K562 (cell line): ENCODE measurements at regions not wholly inside any gene's neighbourhood (a gene's known extent, or its start where the extent isn't known, plus 50 kb on each side); places are given as distances from the start of the nearest gene placed in this dataset.

Experiments used
- ATAC-seq: fragments of 200-7000 bp; cut with Tn5 transposase; 3 replicates; pipeline ENCODE4 v1.9.1; 2020; ENCODE audit warnings: moderate library complexity
- BruUV-seq: library from RNA; stranded (reverse); fragments of 400-500 nt; replicated peaks from 2 replicates; lab custom pipeline; 2021; lab: Mats Ljungman, UMichigan
- CTCF ChIA-PET: fragments of 300-600 bp; formaldehyde crosslinking; extraction: SDS; loops from one replicate; lab custom pipeline; 2021; ENCODE audit warnings: low intra/inter-chr PET ratio; lab: Yijun Ruan, JAX
- POLR2A ChIA-PET: fragments of 300-600, 350-650 bp; sonication (Branson Sonifier 250); formaldehyde crosslinking; extraction: SDS; loops from one replicate; lab custom pipeline; 2021; ENCODE audit warnings: antibody characterized with exemption, inconsistent platforms; lab: Yijun Ruan, JAX
- DNase-seq, 4 experiments: peaks; one replicate each; pipeline versions ENCODE4 v3.0.0 to v3.0.0-alpha.2; 2011 to 2018; ENCODE audit warnings: low spot score in 3 of 4, mixed read lengths in 3 of 4; ENCODE audit errors: extremely low read depth in 1 of 4
- FAIRE-seq: peaks from 2 replicates; lab custom pipeline; 2011; peaks lifted over from hg19 to GRCh38; lab: Jason Lieb, UNC
- H2AFZ ChIP-seq: 2 replicates; pipeline ENCODE4 v1.6.0; 2011; ENCODE audit warnings: low read depth, low read length, control low read depth, inconsistent platforms
- H3K27ac ChIP-seq: fragments of 200-600 bp; 3 replicates; pipeline ENCODE4 v1.8.0; 2011; ENCODE audit warnings: low read depth, mild to moderate bottlenecking, control low read depth, inconsistent platforms, low read length, moderate library complexity, mixed read lengths; ENCODE audit errors: extremely low read depth
- H3K27me3 ChIP-seq, 2 experiments: fragments of 300-600 bp in 1 of 2; 2 replicates in 1 of 2; 3 replicates in 1 of 2; pipeline versions ENCODE4 v1.6.0 to v1.8.0; 2011; ENCODE audit warnings: inconsistent platforms in 2 of 2, low read length in 2 of 2, mild to moderate bottlenecking in 1 of 2, mixed read lengths in 1 of 2, moderate library complexity in 1 of 2; ENCODE audit not compliant: control insufficient read depth in 2 of 2, insufficient read depth in 2 of 2
- H3K36me3 ChIP-seq: fragments of 300-600 bp; 3 replicates; pipeline ENCODE4 v1.8.0; 2011; ENCODE audit warnings: mild to moderate bottlenecking, low read length, inconsistent platforms; ENCODE audit not compliant: control insufficient read depth, insufficient read depth
- H3K4me1 ChIP-seq, 2 experiments: fragments of 200-600 bp in 1 of 2; replicated peaks in 1 of 2; 2 replicates in 1 of 2; 3 replicates in 1 of 2; pipeline versions ENCODE4 v1.5.1 to v1.8.0; 2011; ENCODE audit warnings: inconsistent platforms in 2 of 2, low read length in 2 of 2, mild to moderate bottlenecking in 1 of 2, mixed read lengths in 1 of 2, moderate library complexity in 1 of 2; ENCODE audit not compliant: control insufficient read depth in 2 of 2, insufficient read depth in 2 of 2
- H3K4me2 ChIP-seq: 2 replicates; pipeline ENCODE4 v1.6.1; 2011; ENCODE audit warnings: low read length, control low read depth, inconsistent platforms, mixed read lengths; ENCODE audit not compliant: insufficient read depth
- H3K4me3 ChIP-seq: fragments of 200-600 bp; sonication (generic), shearing (Covaris generic); 2 replicates; pipeline ENCODE4 v1.5.1; 2016; ENCODE audit warnings: control low read depth, inconsistent platforms
- H3K79me2 ChIP-seq: fragments of 200-600 bp; 3 replicates; pipeline ENCODE4 v1.8.0; 2011; ENCODE audit warnings: low read length, inconsistent platforms; ENCODE audit not compliant: control insufficient read depth, insufficient read depth
- H3K9ac ChIP-seq, 2 experiments: 2 replicates each; pipeline versions ENCODE4 v1.6.0 to v1.6.1; 2011; ENCODE audit warnings: low read depth in 2 of 2, low read length in 2 of 2, control low read depth in 1 of 2, inconsistent platforms in 1 of 2, mild to moderate bottlenecking in 1 of 2, mixed read lengths in 1 of 2; ENCODE audit not compliant: insufficient read depth in 1 of 2
- H3K9me1 ChIP-seq: one replicate; pipeline ENCODE4 v1.6.0; 2011; ENCODE audit warnings: inconsistent platforms, mild to moderate bottlenecking, low read length, moderate library complexity; ENCODE audit not compliant: control insufficient read depth, insufficient read depth
- H3K9me3 ChIP-seq: replicated peaks from 2 replicates; pipeline ENCODE4 v1.5.1; 2011; ENCODE audit warnings: low read depth, low read length, inconsistent platforms; ENCODE audit not compliant: control insufficient read depth, insufficient read depth
- H4K20me1 ChIP-seq: replicated peaks from 2 replicates; pipeline ENCODE4 v1.6.1; 2011; ENCODE audit warnings: low read length, inconsistent platforms, mixed read lengths; ENCODE audit not compliant: control insufficient read depth, insufficient read depth
- MYNN ChIP-seq, 2 experiments: sonication (generic); formaldehyde crosslinking in 1 of 2; IDR thresholded peaks; 2 replicates each; pipeline versions ENCODE4 v1.5.0 to v1.6.1; 2016 to 2020; ENCODE audit warnings: antibody characterized with exemption in 1 of 2, missing genetic modification reagents in 1 of 2
- SAFB ChIP-seq: fragments of 200-400 bp; formaldehyde crosslinking; IDR thresholded peaks from 2 replicates; pipeline ENCODE4 v1.6.1; 2017; ENCODE audit warnings: low read depth, low read length, borderline replicate concordance
- SMARCA5 ChIP-seq: fragments of 450-650 bp; IDR thresholded peaks from 2 replicates; pipeline ENCODE4 v1.6.1; 2016
- TAF7 ChIP-seq: fragments of 450-650 bp; IDR thresholded peaks from 2 replicates; pipeline ENCODE4 v1.6.1; 2016; ENCODE audit warnings: missing genetic modification characterization, missing compliant biosample characterization
- ZFP1 ChIP-seq: fragments of 450-650 bp; formaldehyde crosslinking; IDR thresholded peaks from 2 replicates; pipeline ENCODE4 v1.4.0; 2020; ENCODE audit warnings: mild to moderate bottlenecking, mixed read lengths
- ZNF175 ChIP-seq: fragments of 200-800 bp; sonication (Bioruptor generic); IDR thresholded peaks from 2 replicates; pipeline ENCODE4 v1.6.1; 2016; ENCODE audit warnings: low read depth, mild to moderate bottlenecking, missing genetic modification characterization, missing compliant biosample characterization
- ZNF699 ChIP-seq: fragments of 250-450 bp; sonication (Bioruptor Pico); IDR thresholded peaks from 2 replicates; pipeline ENCODE4 v1.8.0; 2021; ENCODE audit warnings: mild to moderate bottlenecking, moderate library complexity; ENCODE audit not compliant: insufficient replicate concordance
- ZSCAN29 ChIP-seq: fragments of 450-650 bp; IDR thresholded peaks from 2 replicates; pipeline ENCODE4 v1.6.1; 2017
- WGBS: fragments of 100-300 bp; shearing (Covaris generic); methylation state at CpG from one replicate; pipeline ENCODE4 v1.1.6; 2016; ENCODE audit warnings: low coverage, mixed read lengths; ENCODE audit not compliant: insufficient coverage; ENCODE audit errors: missing lambda C conversion rate; 5-methylcytosine and 5-hydroxymethylcytosine counted together
- in situ Hi-C: fragments of 300-500 bp; cut with MboI; formaldehyde crosslinking; loops from 4 replicates; pipeline ENCODE4 v1.15.0; 2018; ENCODE audit warnings: inconsistent platforms, mixed read lengths
- intact Hi-C: fragments of 100-400 bp; cut with micrococcal nuclease; formaldehyde crosslinking; loops from 2 replicates; pipeline ENCODE4 v1.14.2; 2022
- TF ChIP-seq, protein P1 (sequence below): fragments of 150-350 bp; conservative IDR thresholded peaks from 2 replicates; pipeline ENCODE4 v1.6.1; 2014; ENCODE audit warnings: low read length
- TF ChIP-seq, protein P2 (sequence below), 2 experiments: fragments of 250-450 bp in 1 of 2; fragments of 450-650 bp in 1 of 2; sonication (Bioruptor Pico) in 1 of 2; IDR thresholded peaks; 2 replicates each; pipeline versions ENCODE4 v1.6.1 to v1.8.0; 2016 to 2021; ENCODE audit warnings: mild to moderate bottlenecking in 2 of 2, moderate library complexity in 2 of 2, missing compliant biosample characterization in 1 of 2, missing genetic modification characterization in 1 of 2
- TF ChIP-seq, protein P3 (sequence below): fragments of 250-450 bp; sonication (Bioruptor Pico); IDR thresholded peaks from 2 replicates; pipeline ENCODE4 v1.8.0; 2022; ENCODE audit warnings: moderate library complexity, mild to moderate bottlenecking, inconsistent platforms
- TF ChIP-seq, protein P4 (sequence below): fragments of 450-650 bp; IDR thresholded peaks from 2 replicates; pipeline ENCODE4 v1.6.1; 2017; ENCODE audit warnings: antibody characterized with exemption, mild to moderate bottlenecking

DNA sequence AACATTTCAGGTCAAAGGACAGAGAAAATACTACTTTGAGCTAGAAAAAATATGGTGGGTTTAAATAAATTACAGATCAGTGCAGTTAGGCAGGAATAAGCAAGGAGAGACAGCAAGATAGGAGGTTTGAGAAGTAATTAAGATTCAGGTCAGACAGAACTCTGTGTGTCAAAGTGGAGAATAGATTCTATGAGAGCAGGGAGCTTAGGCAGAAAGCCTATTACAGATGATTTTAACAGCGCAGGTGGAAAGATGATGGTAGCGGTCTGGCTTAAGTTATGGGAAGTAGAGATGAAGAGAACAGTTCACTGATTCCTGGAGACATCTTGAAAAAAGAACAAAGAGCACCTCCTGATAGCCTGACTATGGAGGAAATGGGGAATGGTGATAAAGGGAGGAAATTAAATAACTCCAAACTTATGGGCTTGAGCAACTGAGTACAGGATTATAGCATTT lies 106.0 kb downstream of the APIP start:
- CTCF ChIA-PET: no interaction called here
- 37% methylated on average over 2 of the region's 2 CpGs for WGBS
- POLR2A ChIA-PET: interaction anchor here (0.6 to 1.7 kb wide), 4 partner anchors 9 to 78 kb away, joined by 3 to 5 read pairs (median 4); no protein-coding TSS in a partner anchor
- in situ Hi-C loops: no loop called here
- Histone ChIP-seq H2AFZ (peak overlapping the region; percentile 61), H3K79me2 (no peaks in the 10 kb centered on the region), H3K27ac (peak overlapping the region; percentile 95), H4K20me1 (no peaks in the 10 kb centered on the region), H3K4me1 (peaks cover 3 to 33% of the 10 kb centered on the region in 2 experiments; a peak in 4 of 5 replicates), H3K4me2 (peak overlapping the region; percentile 43), H3K9me3 (peaks cover 34% of the 10 kb centered on the region), H3K4me3 (no peak overlapping the region), H3K9ac (peak overlapping the region in 1 of 2 experiments; percentile 72; a peak in 2 of 4 replicates), H3K9me1 (no peaks in the 10 kb centered on the region), H3K27me3 (no peaks in the 10 kb centered on the region), H3K36me3 (peaks cover 5% of the 10 kb centered on the region)
- no peak for FAIRE-seq
- TSS peak; percentile 87 for BruUV-seq
- no peak for DNase-seq
- intact Hi-C loops: no loop called here
- peak; percentile 26 for ATAC-seq
- TF ChIP-seq, protein P1, sequence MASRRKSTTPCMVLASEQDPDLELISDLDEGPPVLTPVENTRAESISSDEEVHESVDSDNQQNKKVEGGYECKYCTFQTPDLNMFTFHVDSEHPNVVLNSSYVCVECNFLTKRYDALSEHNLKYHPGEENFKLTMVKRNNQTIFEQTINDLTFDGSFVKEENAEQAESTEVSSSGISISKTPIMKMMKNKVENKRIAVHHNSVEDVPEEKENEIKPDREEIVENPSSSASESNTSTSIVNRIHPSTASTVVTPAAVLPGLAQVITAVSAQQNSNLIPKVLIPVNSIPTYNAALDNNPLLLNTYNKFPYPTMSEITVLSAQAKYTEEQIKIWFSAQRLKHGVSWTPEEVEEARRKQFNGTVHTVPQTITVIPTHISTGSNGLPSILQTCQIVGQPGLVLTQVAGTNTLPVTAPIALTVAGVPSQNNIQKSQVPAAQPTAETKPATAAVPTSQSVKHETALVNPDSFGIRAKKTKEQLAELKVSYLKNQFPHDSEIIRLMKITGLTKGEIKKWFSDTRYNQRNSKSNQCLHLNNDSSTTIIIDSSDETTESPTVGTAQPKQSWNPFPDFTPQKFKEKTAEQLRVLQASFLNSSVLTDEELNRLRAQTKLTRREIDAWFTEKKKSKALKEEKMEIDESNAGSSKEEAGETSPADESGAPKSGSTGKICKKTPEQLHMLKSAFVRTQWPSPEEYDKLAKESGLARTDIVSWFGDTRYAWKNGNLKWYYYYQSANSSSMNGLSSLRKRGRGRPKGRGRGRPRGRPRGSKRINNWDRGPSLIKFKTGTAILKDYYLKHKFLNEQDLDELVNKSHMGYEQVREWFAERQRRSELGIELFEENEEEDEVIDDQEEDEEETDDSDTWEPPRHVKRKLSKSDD: no peak
- TF ChIP-seq ZNF175 (CRISPR knock-in tag) (0 out of 2 replicates have a peak, but pooled peaks have one; percentile 1), TAF7 (tag) (peak; percentile 58), SMARCA5 (peak; percentile 26; the same call in 1 of the 2 replicates), ZNF699 (CRISPR knock-in tag) (no peak), ZFP1 (CRISPR knock-in tag) (no peak), ZSCAN29 (no peak), SAFB (no peak), MYNN (IDR thresholded peaks at IDR 0.05) (no peak), MYNN (CRISPR knock-in tag; IDR thresholded peaks at IDR 0.05) (no peak)
- TF ChIP-seq, protein P2, sequence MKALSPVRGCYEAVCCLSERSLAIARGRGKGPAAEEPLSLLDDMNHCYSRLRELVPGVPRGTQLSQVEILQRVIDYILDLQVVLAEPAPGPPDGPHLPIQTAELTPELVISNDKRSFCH (CRISPR knock-in tag; IDR thresholded peaks at IDR 0.05): no peak
- TF ChIP-seq, protein P2 (tag; IDR thresholded peaks at IDR 0.05): peak; percentile 60; the same call in 1 of the 2 replicates
- TF ChIP-seq, protein P3, sequence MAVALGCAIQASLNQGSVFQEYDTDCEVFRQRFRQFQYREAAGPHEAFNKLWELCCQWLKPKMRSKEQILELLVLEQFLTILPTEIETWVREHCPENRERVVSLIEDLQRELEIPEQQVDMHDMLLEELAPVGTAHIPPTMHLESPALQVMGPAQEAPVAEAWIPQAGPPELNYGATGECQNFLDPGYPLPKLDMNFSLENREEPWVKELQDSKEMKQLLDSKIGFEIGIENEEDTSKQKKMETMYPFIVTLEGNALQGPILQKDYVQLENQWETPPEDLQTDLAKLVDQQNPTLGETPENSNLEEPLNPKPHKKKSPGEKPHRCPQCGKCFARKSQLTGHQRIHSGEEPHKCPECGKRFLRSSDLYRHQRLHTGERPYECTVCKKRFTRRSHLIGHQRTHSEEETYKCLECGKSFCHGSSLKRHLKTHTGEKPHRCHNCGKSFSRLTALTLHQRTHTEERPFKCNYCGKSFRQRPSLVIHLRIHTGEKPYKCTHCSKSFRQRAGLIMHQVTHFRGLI (CRISPR knock-in tag): no peak
- TF ChIP-seq, protein P4, sequence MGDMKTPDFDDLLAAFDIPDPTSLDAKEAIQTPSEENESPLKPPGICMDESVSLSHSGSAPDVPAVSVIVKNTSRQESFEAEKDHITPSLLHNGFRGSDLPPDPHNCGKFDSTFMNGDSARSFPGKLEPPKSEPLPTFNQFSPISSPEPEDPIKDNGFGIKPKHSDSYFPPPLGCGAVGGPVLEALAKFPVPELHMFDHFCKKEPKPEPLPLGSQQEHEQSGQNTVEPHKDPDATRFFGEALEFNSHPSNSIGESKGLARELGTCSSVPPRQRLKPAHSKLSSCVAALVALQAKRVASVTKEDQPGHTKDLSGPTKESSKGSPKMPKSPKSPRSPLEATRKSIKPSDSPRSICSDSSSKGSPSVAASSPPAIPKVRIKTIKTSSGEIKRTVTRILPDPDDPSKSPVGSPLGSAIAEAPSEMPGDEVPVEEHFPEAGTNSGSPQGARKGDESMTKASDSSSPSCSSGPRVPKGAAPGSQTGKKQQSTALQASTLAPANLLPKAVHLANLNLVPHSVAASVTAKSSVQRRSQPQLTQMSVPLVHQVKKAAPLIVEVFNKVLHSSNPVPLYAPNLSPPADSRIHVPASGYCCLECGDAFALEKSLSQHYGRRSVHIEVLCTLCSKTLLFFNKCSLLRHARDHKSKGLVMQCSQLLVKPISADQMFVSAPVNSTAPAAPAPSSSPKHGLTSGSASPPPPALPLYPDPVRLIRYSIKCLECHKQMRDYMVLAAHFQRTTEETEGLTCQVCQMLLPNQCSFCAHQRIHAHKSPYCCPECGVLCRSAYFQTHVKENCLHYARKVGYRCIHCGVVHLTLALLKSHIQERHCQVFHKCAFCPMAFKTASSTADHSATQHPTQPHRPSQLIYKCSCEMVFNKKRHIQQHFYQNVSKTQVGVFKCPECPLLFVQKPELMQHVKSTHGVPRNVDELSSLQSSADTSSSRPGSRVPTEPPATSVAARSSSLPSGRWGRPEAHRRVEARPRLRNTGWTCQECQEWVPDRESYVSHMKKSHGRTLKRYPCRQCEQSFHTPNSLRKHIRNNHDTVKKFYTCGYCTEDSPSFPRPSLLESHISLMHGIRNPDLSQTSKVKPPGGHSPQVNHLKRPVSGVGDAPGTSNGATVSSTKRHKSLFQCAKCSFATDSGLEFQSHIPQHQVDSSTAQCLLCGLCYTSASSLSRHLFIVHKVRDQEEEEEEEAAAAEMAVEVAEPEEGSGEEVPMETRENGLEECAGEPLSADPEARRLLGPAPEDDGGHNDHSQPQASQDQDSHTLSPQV: no peak
